ENCODE measurements at regions not wholly inside any gene's neighbourhood (a gene's known extent, or its start where the extent isn't known, plus 50 kb on each side); places are given as distances from the start of the nearest gene placed in this dataset.

DNA sequence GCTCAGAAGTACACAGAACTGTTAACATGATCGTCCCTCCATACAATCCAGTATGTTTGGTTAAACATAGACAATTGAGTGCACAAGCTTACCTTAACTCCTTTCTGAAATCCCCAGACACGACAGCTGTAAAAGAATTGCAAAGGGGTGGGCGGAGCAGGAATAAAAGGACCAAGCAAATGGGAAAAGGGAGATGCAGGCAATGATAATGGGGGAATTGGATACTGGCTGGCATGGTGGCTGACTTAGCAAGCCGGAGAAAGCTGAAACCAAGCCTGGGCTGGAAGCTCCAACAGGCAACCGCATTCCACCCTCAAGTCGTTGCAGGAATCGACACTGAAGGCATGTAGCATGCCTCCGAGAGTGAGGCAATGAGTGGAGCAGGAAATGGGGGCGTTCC lies 96.8 kb upstream of the TMEM132C start:
- RAD21 ChIA-PET (ENCODE audit: unreplicated experiment): no interaction called here
- intact Hi-C loops (cut with micrococcal nuclease; ENCODE audit: unreplicated experiment): no loop called here
- Histone ChIP-seq H3K79me2 (ENCODE audit: control insufficient read depth, insufficient read depth, low read length) (no peaks in the 10 kb centered on the region), H4K20me1 (ENCODE audit: control insufficient read depth, insufficient read depth) (no peaks in the 10 kb centered on the region), H3K9me3 (replicated peaks; ENCODE audit: control insufficient read depth, insufficient read depth, low read length) (no peaks in the 10 kb centered on the region), H3K36me3 (ENCODE audit: control insufficient read depth in 2 of 2, insufficient read depth in 2 of 2, low read length in 1 of 2) (no peaks in the 10 kb centered on the region), H2AFZ (ENCODE audit: control insufficient read depth, low read depth, low read length) (no peak overlapping the region), H3K27ac (ENCODE audit: control insufficient read depth, insufficient read depth) (no peak overlapping the region), H3K9ac (ENCODE audit: control insufficient read depth, insufficient read depth, low read length) (no peak overlapping the region), H3K4me2 (ENCODE audit: control insufficient read depth, insufficient read depth) (no peak overlapping the region), H3K4me3 (no peak overlapping the region), H3K27me3 (replicated peaks in 1 of 2; ENCODE audit: control insufficient read depth in 2 of 2, insufficient read depth in 2 of 2, low read length in 1 of 2) (no peaks in the 10 kb centered on the region), H3K4me1 (ENCODE audit: control insufficient read depth, insufficient read depth, low read length) (no peaks in the 10 kb centered on the region)
- WGBS (ENCODE audit: insufficient coverage, insufficient replicate concordance, low lambda C conversion rate, missing lambda C conversion rate): 23% methylated on average over 9 of the region's 9 CpGs
- CTCF ChIA-PET: no interaction called here
- POLR2A ChIA-PET: no interaction called here
- no peak for DNase-seq (ENCODE audit: low read depth, low spot score)
- no peak for ATAC-seq
- no peak for FAIRE-seq
- SMC1A ChIA-PET (ENCODE audit: uncharacterized antibody, unreplicated experiment): no interaction called here
- TF ChIP-seq ZNF24 (IDR thresholded peaks at IDR 0.05): no peak
- TF ChIP-seq ZNF384 (IDR thresholded peaks at IDR 0.05; ENCODE audit: borderline replicate concordance, low read depth, low read length): no peak
- no peak for TF ChIP-seq WRNIP1 (IDR thresholded peaks at IDR 0.05; ENCODE audit: borderline replicate concordance, low read depth, low read length)
- no peak for TF ChIP-seq KDM1A (IDR thresholded peaks at IDR 0.05; ENCODE audit: borderline replicate concordance)
- TF ChIP-seq STAT3 (IDR thresholded peaks at IDR 0.05; ENCODE audit: low read depth, low read length): no peak
- no peak for TF ChIP-seq ASH2L (IDR thresholded peaks at IDR 0.05; ENCODE audit: borderline replicate concordance, low read depth)
- no peak for TF ChIP-seq ZZZ3 (IDR thresholded peaks at IDR 0.05; ENCODE audit: control insufficient read depth, insufficient read length, low read depth)
- no peak for TF ChIP-seq ZBTB40 (IDR thresholded peaks at IDR 0.05; ENCODE audit: borderline replicate concordance)
- TF ChIP-seq E4F1 (IDR thresholded peaks at IDR 0.05; ENCODE audit: borderline replicate concordance, partially characterized antibody): no peak
- TF ChIP-seq, protein P1, sequence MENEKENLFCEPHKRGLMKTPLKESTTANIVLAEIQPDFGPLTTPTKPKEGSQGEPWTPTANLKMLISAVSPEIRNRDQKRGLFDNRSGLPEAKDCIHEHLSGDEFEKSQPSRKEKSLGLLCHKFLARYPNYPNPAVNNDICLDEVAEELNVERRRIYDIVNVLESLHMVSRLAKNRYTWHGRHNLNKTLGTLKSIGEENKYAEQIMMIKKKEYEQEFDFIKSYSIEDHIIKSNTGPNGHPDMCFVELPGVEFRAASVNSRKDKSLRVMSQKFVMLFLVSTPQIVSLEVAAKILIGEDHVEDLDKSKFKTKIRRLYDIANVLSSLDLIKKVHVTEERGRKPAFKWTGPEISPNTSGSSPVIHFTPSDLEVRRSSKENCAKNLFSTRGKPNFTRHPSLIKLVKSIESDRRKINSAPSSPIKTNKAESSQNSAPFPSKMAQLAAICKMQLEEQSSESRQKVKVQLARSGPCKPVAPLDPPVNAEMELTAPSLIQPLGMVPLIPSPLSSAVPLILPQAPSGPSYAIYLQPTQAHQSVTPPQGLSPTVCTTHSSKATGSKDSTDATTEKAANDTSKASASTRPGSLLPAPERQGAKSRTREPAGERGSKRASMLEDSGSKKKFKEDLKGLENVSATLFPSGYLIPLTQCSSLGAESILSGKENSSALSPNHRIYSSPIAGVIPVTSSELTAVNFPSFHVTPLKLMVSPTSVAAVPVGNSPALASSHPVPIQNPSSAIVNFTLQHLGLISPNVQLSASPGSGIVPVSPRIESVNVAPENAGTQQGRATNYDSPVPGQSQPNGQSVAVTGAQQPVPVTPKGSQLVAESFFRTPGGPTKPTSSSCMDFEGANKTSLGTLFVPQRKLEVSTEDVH (IDR thresholded peaks at IDR 0.05; ENCODE audit: low read depth, partially characterized antibody): no peak
- no peak for TF ChIP-seq ATF2 (IDR thresholded peaks at IDR 0.05; ENCODE audit: low read length)
- no peak for TF ChIP-seq MTA2 (IDR thresholded peaks at IDR 0.05; ENCODE audit: low read depth)
- no peak for TF ChIP-seq MEF2B (IDR thresholded peaks at IDR 0.05; ENCODE audit: partially characterized antibody, poor library complexity, severe bottlenecking)
- TF ChIP-seq SIN3A (IDR thresholded peaks at IDR 0.05; ENCODE audit: low read depth, low read length): no peak
- TF ChIP-seq RCOR1 (conservative IDR thresholded peaks at IDR 0.05; ENCODE audit: low read depth, low read length): no peak
- BruUV-seq (replicated peaks): no TSS peak
- in situ Hi-C loops (cut with MboI): no loop called here
